GM18520 (cell line): ENCODE measurements at regions not wholly inside any gene's neighbourhood (a gene's known extent, or its start where the extent isn't known, plus 50 kb on each side); places are given as distances from the start of the nearest gene placed in this dataset.

ENCODE experiments used
- ATAC-seq: cut with Tn5 transposase; IDR thresholded peaks from one replicate; pipeline ENCODE4 v1.9.1; 2021; ENCODE audit not compliant: unreplicated experiment

DNA sequence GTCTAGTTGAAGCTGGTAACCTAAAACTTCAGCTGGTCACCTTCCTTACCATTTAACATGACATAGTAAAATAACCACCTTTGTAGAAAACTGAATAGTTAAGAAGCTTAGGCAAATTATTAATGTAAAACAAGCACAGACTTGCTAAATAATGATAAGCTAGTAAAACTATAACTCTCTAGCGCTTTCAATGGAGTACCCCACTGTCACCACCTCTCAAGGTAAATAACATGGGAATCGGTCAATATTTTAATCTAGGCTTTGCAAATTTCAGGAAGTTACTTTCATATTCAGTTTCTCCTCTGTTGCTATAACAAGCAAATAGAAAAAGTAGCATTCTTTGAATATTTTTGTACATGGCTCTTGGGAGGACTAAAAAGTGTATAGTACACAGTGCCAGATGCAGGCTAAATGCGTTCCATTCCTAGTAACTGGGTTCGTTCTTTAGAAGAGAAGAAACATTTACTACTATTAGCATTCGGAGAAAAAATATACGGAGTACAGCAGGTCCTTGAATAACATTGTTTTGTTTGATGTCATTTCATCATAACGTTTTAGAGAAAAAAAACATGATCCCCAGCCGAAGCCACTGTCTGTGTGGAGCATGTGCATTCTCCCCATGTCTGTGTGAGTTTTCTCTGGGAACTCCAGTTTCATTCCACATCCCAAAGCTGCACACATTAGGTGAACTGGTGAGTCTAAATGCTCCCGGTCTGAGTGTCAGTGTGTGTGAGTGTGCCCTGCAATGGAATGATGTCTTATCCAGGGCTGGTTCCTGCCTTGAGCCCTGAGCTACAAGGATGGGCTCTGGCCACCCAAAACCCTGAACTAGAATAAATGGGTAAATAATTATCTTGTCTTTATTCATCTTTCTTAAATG, 52.5 kb downstream of the EPRS1 start:
- no peak for ATAC-seq

DNA sequence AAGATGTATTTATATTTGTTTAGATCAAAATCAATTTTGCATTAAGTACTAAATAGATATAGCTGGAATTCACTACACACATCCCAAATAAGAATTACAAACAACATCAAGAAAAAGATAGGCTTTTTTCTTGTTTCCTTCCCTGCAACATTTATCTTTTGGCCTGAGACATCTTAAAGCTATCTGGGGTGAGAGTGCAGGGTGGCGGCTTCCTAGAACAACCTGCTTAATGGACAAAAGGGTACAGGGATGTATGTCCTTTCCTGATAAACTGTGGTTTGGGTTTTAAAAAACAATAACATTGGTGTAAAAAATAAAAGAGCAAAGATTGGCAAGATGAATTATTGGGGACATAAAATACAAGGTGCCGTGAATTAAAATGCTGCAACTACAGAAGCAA, 54.4 kb downstream of the EPRS1 start:
- ATAC-seq = no peak

DNA sequence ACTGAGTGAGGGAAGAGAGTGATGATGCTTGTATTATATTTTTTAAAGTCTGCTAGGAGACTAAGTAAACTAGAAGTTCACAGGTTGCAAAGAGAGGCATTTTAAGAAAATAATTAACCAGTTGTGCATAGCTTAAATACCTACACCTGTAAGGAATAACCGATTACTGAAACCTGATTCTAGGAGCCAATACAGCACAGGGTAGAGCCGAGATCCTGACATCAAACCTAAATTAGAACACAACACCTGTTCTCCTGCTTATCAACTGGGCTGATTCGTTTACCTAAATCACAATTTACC, 54.8 kb downstream of the EPRS1 start:
- no peak for ATAC-seq

DNA sequence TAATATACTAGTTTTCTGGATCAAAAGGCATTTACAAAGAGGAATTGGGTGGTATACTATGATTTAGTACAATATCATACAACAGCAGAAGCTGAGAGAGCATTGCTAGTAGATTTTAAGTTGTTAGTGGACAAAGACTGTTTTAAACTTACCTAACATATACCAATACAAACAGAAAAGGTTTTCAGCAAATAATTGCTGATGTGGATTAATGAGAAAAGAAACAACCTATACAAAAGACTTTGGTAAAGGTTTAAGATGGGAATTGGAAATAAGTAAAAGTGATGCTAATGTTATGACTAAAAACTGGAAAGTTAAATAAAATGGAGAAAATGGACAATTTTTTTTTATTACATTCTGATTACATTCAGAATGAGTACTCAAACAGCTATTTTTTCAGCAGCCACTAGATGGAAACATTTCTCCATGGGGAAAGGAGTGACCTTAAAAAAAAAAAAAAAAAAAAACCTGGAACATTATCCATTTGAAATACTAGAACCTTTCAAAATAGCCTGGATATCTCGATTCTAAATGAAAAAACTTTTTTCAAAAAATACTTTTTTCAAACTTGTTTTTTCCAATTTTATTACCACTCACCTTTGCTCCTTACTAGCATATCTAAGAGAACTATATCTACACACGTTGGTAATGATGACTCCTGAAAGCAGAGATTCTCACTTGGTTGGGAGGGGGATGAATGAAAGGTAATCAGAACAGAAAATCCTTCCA, 55.4 kb downstream of the EPRS1 start:
- ATAC-seq = no peak

DNA sequence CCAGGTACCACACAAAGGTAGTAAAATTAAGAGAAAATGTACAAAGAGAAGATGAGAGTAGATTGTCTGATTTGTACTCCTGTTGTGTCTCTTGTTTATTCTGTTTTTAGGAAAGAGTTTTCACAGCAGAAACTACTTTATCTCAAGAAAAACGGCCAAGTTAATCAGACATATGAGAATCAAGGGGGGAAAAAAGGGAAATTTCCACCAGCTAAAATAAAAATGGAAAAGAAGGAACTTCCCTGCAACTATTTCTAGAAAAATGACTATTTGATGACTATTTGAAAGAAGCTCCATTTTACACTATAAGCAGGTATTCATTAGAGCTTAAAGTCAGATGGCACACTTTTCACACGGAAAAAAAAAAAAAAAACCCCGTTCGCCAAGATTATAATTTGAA, 56.5 kb downstream of the EPRS1 start:
- no peak for ATAC-seq

DNA sequence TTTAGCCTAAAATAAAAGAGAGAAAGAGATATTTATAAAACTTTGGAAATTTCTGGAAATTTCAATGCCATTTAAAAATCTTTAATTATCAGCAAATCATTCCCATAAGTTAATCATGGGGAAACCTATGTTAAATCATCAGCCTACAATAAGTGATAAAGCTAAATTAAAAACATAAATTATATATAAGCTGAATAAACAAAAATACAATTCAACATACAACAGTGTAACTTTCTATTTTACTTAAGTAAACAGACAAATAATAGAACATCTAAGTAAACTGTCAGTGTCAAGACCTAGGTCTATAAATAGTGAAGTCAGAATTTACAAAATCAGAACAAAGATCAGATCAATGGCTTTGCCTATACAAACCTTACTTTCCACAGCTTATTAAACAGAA, 57.5 kb downstream of the EPRS1 start:
- no peak for ATAC-seq

DNA sequence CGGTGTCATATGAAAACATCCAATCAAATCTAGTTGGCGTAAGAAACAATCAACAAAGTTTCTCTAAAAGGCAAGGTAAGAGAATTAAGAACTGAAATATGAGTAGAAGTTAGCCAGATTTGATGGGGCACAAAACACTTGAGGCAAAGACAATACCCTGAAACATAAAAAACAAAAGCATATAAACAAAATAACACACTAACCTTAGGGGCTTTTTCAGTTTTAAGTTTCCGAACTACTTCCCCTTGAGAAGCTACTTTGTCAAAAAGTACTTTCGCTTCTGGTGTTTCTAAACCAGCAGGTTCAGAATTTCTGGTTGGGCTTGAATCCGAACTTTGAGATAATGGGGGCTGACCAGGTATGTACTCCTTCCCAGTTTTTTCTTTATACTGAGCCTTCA, 57.9 kb downstream of the EPRS1 start:
- ATAC-seq = peak; percentile 37

DNA sequence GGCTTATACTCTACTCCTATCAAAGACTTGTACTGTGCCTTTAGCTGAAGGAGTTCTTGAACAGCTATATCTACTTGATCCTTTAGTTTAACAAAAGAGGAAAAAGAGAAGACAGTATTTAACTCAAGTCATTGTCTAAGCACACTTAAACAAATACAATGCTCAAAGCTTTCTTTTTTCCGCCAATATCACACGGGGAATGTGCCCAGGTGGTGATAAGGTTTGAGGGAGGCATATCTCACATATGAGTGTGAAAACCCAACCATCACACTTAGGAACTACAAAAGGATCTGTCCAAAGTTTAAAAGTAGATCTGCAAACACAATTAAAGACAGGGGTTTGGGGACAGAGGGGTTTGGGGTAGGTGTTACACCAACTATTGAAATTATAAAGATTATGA, 59.0 kb upstream of the SLC30A10 start:
- no peak for ATAC-seq

DNA sequence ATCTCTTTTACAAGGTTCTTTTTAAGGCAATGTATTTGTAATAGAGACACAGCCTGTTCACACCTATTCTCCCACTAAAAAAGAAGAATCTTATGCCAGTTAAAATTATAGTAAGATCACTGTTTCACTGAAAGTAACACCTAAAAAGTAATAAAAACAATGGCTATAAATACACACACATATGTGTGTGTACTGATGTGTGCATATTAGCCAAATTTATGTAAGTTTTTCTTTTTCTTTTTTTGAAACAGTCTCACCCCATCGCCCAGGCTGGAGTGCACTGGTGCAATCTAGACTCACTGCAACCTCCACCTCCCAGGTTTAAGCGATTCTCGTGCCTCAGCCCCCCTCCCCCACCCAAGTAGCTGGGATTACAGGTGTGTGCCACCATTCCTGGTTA, 56.8 kb upstream of the SLC30A10 start:
- ATAC-seq = peak; percentile 49
